GM18520 (cell line): ENCODE measurements at regions not wholly inside any gene's neighbourhood (a gene's known extent, or its start where the extent isn't known, plus 50 kb on each side); places are given as distances from the start of the nearest gene placed in this dataset.
"Not testable (repeated sequence)": the region's sequence is repeated elsewhere in the genome, so short reads cannot be mapped to it uniquely, and the experiment has no call there.

ENCODE experiments used
- ATAC-seq: cut with Tn5 transposase; IDR thresholded peaks from one replicate; pipeline ENCODE4 v1.9.1; 2021; ENCODE audit not compliant: unreplicated experiment

DNA sequence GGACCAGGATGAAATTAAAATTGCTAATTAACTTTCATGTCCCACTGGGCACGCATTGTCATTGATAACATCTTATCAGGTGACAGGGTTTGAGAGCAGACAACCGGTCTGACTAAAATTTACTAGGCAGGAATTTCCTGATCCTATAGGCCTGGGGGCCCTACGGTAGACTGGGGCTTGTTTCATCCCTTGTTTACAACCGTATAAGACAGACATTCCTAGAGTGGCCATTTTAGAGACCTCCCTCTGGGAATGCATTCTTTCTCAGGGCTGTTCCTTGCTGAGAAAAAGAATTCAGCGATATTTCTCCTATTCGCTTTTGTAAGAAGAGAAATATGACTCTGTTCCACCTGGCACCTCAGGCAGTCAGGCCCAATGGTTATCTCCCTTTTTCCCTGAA is 1737.8 kb upstream of the ACO1 start:
- ATAC-seq = not testable (repeated sequence)

DNA sequence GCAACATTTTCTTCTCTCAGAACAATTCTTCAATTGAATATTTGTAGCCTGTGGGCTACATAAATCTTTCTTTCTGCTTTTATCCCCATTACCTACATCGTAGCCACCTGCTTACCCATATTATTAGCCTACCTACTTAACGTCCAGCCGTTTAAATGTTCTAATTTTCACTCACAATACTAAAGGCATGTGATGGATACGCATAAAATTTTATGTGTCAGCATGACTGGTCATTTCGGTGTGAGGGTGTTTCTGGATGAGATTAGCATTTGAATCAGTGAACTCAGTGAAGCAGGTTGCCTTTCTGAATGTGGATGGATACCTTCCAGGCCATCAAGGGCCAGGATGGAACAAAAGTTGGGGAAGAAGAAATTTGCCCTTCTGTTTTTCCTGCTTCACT is 1722.5 kb upstream of the ACO1 start:
- ATAC-seq = no peak

DNA sequence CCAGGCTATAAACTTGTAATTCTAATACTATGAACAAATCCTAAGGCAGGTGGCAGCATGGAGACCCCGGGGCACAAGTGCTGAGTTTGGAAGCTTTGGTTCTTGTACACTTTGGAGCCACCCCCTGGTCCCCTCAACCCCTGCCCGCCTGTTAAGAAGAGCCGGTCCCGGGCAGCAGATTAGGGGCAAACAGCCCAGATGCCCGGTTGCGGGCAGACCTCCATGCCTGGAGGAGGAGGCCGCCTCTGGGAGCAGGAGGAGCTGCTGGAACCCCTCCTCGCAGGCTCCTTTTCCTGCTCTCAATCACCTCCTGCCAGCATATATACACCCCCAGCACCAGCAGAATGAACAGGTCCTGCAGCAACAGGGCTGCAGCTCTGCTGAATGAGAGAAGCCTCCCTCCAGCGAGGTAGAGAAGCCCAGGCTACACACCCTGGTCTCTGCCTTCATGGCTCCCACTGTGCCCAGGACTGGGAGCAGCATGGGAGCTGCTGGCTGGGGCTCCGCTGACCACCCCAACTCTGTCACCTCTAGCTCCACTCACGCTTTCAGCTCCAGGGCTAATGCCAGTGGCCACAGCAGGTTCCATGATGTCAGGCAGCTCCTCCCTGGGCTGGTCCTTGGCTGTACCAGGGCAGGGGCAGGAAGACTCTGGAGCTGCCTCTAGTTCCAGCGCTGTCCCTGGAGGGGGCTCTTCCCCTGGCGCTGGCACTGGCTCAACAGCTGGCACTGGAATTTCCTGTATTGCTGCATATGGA is 1713.5 kb upstream of the ACO1 start:
- ATAC-seq = no peak

DNA sequence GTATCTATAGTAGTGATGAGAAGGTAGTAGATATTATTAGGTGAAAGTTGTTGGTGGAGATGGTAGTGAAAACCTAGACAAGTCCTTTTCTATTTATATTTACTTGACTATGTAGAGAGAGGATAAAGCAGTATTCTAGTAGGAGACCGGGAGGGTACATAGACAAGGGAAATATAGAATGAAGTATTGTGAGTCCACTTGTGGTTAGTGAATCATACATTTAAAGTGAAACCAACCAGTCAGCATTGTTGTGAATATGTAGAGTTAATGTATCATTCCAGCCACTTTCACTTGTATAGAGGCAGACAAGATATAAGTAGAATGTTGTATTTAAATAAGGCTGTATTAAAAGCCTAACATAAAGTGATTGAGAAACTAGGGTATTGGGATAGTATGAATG is 1711.3 kb upstream of the ACO1 start:
- ATAC-seq = no peak

DNA sequence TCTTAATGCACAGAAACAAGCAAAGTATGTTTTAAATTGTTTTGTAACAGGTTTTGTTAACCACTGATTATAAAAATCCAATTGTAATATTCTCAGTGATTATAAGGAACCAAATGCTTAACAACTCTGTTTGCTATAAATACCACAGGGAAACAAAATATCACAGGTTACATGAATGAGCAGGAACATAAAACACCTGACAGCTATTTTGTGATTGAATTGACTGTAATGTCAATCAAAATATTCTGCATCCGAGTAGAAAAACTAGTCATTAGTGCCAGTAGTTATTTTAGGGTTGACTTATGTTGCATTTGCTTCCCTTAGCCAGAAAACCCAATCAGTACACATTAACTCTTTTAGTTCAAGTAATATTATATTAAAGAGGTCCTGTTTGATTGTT is 1707.8 kb upstream of the ACO1 start:
- ATAC-seq = no peak

DNA sequence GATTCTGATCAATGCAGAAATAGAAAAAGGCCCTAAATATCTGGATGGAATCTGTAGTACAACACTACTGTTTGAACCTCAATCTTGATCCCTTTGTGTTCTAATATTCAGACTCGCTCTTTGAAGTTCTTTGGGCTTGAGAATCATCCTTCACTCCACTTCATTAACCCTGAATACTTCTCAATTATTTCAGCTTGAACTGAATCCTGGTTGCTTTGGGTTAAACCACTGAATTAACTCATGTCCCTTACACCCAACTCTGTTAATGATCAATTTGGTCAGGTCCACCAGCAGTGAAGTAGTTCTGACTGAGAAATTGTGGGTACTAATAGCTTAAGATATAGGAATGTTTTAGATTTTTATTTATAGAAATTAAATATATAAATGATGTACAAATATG is 1707.2 kb upstream of the ACO1 start:
- no peak for ATAC-seq

DNA sequence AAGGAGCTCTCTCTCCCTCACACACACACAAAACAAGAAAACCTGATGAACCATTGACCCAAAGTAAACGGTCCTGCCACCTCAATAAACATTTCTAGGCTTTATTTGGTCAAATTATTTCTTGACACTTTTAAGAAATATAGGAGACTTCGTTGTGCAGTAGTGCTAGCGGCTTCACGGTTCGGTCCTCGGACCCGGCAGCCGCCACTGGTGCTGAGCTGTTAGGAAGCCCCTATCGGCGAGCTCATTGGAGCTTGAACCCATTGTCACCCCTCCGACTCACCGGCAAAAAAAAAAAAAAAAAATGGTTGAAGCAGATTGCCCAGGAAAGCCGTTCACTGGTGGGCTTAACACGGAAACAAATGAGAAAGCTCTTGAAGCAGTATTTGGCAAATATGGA is 1695.6 kb upstream of the ACO1 start:
- ATAC-seq = no peak

DNA sequence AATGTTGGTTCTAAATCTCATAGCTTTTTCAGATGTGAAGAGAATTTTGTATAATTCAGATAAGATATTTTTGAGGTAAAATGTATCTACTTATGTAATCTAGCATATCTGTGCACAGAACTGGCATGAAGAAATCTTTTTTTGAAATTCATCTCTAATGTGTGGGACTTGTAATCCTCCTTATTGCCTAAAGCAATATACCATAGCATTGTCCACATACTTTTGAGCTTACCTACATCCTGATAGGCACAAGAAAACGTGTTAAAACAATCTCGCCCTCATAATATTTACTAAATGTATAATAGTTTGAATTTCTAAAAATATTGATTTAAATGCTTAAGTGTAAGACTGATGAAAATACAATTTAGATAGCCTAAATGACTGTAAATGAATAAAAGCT is 1686.5 kb upstream of the ACO1 start:
- no peak for ATAC-seq

DNA sequence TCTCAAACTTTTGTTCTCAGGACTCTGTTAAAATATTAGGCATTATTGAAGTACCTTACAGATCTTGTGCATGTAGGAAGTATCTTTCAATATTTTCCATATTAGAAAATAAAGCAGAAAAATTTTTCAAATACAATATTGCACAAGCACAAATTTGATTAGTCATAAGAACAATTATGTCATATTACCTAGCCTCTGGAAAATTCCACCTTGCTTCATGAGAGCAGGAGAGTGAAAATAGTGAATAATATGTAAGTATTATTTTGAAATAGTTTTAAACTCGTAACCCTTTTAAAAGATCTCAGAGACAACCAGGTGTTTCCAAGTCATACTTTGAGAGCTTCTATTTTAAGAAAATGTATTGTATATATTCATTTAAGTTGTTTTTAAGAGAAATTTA is 1672.9 kb upstream of the ACO1 start:
- no peak for ATAC-seq

DNA sequence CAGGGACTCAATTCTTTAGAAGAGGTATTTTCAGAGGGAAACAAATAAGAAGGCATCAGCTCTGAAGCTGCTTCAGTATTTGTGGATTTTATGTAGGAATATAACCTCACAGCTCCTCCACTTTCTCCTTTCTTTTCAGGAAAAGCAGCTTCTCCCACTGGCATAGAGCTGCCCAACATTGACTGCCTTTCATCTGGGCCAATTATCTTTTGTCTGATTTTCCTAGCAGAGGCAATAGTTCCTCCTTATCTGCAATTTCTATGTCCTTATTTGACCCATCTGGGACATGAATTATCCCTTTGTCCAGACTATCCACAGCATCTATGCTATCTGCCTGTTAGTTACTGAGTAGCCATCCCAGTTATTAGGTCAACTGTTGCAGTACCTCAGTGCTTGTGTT is 1671.2 kb upstream of the ACO1 start:
- ATAC-seq = no peak

DNA sequence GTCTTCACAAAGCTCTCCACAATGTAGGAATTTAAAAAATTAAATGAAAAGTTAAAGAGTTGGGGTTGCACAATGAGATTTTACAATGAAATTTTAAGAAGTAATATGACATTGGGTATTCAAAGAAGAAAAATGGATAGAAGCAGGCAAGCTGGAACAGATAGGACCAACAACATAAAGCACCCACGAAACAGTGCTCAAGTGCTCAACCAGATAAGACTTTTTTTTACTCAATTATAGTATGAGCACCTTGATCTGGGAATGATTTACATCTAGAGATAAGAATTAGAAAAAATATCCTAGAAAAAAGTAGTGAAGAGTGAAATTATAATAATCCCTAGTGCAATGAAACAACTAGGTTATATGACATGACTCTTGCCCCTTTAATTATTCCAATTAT is 1670.1 kb upstream of the ACO1 start:
- ATAC-seq = no peak

DNA sequence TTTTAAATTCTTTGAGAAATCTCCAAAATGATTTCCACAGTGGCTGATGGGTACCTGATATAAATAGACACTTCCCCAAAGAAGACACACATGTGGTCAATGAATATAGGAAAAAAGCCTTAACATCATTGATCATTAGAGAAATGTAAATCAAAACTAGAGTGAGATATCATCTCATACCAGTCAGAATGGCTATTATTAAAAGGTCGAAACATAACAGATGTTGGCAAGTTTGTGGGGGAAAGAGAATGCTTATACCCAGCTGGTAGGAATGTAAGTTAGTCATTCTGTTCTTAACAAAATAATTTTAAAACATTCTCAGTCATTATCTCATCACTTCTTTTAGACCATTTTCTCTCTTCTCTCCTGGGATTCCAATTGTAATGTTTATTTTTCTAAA is 1666.0 kb upstream of the ACO1 start:
- no peak for ATAC-seq

DNA sequence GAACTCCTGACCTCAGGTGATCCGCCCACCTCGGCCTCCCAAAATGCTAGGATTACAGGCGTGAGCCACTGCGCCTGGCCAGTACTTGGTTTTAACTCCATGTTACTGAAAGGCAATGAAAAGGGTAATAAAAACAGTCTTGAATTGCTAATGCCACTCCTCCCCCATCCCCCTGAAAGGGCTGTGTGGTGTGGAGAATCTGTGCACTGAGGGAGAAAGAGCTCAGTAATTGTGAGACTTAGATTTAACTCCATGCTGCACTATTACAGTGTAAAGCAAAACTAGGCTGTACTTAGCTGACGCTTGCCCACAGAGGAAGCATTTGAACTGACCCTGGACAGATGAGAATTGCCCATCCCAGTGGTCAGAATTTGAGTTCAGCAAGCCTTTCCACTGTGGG is 1662.4 kb upstream of the ACO1 start:
- no peak for ATAC-seq

DNA sequence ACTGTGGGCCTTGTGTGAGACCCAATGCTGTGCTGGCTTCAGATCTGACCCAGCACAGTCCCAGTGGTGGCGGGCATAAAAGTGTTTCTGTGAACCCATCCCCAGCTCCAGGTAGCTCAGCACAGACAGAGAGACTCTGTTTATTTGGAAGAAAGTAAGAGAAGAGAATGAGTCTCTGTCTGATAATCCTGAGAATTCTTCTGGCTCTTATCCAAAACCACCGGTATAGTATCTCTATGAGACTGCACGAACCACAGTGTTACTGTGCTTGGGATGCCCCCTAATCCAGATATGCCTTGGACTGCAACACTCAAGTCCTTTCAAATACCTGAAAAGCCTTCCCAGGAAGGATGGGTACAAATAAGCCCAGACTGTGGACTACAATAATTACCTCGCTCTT is 1660.8 kb upstream of the ACO1 start:
- ATAC-seq = no peak

DNA sequence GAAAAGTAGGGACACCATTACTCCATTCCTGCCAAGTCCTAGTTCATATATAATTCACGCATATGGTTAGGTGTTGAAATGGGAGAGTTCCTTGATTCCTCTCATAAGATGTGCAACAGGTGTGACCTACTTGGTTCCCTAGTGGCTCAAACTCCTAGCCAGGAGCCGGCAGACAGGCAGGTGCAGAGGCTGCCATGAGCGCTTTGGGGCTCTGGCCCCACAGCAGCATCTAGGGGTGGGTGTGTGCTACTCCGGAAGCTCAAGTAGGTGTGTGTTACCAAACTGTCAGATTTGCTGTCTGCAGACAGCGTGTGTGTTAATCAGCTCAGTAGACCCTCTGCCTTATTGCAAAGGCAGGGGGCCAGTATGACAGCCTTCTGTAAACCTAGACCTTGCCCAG is 1652.4 kb upstream of the ACO1 start:
- no peak for ATAC-seq

DNA sequence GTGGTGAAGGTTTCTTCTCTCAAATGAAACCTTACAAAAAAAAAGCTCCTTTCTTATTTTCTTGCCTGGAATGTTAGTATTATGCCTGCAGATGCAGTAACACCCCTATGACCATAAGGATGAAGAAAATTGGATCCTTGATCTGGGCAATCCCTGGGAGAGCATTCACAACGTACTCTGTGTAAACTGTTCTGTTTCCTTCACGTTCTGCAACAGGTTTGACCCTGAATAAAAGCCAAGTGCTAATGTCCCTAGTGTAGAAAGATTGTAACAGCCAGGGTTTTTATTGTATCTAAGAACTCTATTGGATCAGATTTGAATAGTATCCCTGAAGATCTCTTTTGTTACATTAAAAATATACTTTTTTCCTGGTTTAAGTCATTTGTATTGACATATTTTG is 1639.6 kb upstream of the ACO1 start:
- no peak for ATAC-seq

DNA sequence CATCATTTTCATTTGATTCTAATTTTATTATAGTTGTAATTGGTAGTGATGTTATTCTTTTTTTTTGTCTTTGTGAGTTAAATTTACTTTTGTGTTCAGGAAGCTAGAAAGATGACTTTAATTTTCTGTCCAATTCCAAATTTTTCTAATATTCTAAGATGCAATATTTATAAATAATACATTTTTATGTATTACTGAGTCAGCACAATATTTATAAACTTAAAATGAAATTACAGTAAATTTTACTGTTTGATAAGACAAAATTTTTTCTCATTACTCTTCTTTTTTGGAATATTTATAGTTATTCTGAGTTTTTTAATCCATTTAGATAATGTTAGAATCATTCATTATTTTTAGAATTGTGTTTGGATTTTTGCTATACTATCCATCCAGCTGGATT is 1637.9 kb upstream of the ACO1 start:
- no peak for ATAC-seq

DNA sequence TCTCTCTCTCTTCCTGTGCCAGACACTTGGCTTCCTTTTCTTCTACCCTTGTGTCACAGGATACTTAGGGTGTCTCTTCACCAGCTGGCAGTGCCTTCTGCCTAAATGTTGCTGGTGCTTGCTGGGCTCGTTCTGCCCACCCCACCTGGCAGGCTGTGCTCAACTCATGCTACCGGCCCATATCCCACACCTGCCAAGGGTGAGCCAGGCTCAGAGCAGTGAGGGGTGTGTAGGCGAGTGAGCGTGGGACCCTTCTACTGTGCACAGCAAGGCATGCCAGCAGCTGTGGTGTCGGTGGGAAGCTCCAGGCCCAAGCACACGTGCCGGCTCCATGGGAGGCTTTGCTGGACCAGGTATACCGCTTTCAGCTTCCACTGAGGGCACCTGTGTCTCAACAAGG is 1626.7 kb upstream of the ACO1 start:
- ATAC-seq = no peak

DNA sequence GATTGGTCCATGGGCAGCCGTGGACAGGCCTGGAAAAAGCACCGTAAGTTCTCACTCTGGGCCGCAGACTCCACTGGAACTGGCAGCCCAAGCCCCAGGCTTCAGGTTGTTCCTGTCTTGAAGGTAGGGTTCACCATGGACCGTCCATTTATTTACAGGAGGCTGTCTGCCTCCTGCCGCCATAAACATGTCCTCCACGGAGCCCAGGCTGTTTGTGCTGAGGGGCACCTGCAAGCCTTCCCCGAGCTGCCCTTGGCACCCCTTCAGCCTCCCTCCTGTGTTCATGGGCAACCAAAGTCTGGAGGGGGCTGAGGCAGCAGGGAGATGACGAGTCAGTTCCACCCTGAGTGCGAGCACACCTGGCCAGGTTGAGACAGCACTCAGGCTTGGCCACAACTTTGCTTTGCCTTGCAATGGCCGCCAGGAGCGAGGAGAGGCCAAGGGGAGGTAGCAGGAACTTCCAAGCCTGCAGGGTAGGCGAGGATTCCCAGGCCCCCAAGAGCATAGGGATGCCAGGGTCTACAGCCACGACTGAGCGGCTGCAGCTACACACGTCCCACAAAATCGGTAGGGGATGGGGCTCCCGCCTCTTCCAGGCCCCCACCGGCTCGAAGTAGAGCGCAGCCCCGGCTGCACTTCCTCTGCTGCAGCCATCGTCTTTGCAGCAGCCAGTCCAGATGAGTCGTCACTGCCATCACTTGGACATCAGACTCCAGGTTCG is 1625.6 kb upstream of the ACO1 start:
- no peak for ATAC-seq

DNA sequence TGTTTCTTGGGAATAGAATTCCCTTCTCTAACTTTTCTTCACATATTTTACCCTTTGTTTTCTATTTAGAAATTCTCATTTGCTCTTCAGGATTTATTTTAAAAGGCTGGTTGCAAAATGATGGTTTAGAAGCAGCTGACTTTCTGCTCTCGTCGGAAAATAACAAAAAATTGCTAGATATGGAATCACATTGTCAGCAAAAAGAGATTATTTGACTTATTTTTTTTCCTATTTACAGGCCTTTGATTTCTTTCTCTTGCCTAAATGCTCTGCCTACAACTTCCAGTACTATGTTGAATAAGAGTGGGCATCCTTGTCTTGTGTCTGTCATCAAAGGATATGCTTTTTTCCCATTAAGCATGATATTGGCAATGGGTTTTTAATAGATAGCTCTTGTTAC is 1619.1 kb upstream of the ACO1 start:
- no peak for ATAC-seq

DNA sequence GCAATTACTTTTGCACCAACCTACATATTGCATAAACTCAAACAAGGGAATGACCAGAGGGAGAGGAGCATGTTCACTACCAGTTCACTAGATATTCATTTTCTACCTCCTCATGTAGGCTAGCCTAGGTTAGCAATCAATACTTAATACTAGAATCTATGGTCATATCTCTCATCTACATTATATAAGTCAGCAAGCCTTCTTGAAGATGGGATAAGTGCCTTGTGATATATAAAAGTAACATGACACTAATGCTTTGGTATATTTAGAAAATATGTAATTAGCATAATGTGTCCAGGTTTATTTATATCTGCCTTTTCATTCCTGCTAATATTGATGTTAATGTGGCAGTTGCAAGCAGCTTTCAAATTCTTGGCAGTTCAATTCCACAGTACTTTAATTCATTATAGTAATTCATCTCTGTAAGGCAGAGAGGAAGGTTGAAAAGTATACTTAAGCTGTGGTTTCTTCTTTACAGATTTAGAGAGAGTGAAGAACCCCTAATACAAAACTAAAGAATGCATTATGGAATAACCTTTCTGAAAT is 1613.2 kb upstream of the ACO1 start:
- ATAC-seq = no peak

DNA sequence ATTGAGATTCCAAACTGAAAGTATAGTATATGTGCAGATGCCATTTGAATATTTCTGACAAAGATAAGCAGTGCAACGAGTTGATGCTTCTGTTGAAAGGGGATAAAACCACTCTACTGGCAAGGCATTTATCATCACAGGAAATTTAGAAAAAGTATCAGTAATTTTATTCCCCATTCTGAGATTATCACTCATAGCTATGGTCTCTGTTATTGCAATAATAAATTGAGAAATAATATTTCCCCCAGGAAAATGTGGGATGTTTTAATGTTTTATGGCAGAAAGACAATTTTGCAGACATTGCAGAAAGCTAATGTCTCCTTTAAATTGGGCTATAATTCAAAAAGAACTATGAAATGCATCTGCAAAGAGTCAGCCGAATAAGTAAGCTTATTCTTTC is 1612.7 kb upstream of the ACO1 start:
- no peak for ATAC-seq

DNA sequence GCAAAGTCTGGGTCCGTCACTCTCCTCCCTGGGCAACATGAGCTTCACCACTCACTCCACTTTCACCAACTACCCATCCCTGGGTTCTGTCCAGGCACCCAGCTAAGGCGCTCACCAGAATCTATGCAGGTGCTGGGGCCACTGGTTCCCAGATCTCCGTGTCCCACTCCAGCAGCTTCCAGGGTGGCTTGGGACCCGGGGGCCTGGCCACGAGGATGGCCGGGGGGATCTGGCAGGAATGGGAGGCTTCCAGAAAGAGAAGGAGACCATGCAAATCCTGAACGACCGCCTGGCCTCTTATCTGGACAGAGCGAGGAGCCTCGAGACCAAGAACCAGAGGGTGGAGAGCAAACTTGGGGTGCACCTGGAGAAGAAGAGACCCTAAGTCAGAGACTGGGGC is 1611.0 kb upstream of the ACO1 start:
- no peak for ATAC-seq
